HL-60 (cell line): ENCODE measurements at regions not wholly inside any gene's neighbourhood (a gene's known extent, or its start where the extent isn't known, plus 50 kb on each side); places are given as distances from the start of the nearest gene placed in this dataset.

ENCODE experiments used
- POLR2AphosphoS5 ChIP-seq: IDR thresholded peaks from 2 replicates; pipeline ENCODE4 v1.6.1; 2012; ENCODE audit warnings: low read depth
- TF ChIP-seq, protein P1 (sequence below): IDR thresholded peaks from one replicate; pipeline ENCODE4 v1.5.1; 2011; ENCODE audit warnings: low read length, control low read depth, inconsistent platforms; ENCODE audit not compliant: insufficient read depth

DNA sequence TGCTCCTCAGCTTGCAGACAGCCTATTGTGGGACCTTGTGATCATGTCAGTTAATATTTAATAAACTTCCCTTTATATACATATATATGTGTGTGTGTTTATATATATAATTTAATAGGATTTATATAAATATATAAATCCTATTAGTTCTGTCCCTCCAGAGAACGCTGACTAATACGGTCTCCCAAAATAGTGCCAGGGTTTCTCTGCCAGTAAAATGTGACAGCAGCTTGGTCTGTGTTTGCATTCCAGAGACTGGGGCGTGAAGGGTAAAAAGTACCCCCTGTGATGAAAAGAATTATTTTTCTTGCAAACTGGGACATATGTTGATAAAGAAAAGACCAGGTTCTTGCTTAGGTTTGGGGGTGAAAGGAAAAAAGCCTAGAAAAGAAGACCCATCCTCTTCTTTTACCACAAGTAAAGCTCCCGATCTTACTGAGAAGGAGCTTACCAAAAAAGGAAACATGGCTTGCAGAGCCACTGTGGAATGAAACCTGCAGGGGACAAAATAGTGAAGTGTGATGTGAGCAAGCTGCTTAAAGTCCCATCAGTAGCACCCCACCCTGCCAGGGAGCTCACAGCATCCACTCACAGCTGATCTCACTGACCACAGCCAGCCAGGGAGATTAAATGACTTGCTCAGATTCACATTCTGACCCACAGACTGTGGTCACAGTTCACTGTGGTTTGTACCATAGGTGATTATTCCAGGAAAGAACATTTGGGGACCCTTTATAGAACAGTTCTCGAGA lies 110.9 kb upstream of the RMP24 start:
- TF ChIP-seq, protein P1, sequence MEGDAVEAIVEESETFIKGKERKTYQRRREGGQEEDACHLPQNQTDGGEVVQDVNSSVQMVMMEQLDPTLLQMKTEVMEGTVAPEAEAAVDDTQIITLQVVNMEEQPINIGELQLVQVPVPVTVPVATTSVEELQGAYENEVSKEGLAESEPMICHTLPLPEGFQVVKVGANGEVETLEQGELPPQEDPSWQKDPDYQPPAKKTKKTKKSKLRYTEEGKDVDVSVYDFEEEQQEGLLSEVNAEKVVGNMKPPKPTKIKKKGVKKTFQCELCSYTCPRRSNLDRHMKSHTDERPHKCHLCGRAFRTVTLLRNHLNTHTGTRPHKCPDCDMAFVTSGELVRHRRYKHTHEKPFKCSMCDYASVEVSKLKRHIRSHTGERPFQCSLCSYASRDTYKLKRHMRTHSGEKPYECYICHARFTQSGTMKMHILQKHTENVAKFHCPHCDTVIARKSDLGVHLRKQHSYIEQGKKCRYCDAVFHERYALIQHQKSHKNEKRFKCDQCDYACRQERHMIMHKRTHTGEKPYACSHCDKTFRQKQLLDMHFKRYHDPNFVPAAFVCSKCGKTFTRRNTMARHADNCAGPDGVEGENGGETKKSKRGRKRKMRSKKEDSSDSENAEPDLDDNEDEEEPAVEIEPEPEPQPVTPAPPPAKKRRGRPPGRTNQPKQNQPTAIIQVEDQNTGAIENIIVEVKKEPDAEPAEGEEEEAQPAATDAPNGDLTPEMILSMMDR: no peak
- TF ChIP-seq POLR2AphosphoS5: no peak
